Sigmoid colon (tissue), 4 donors: ENCODE measurements at regions not wholly inside any gene's neighbourhood (a gene's known extent, or its start where the extent isn't known, plus 50 kb on each side); places are given as distances from the start of the nearest gene placed in this dataset.

ENCODE experiments used
- EP300 ChIP-seq, 4 donors: sonication (generic); formaldehyde crosslinking; IDR thresholded peaks; one replicate each; pipeline ENCODE4 v1.6.1; 2017; ENCODE audit warnings: antibody characterized with exemption in 4 of 4
- POLR2AphosphoS5 ChIP-seq, 4 donors: sonication (generic); formaldehyde crosslinking; IDR thresholded peaks; one replicate each; pipeline ENCODE4 v1.6.1; 2017; ENCODE audit warnings: antibody characterized with exemption in 4 of 4
- TF ChIP-seq, protein P1 (sequence below), 4 experiments: fragments of 450-650 bp in 3 of 4; fragments of 200-600 bp in 1 of 4; IDR thresholded peaks; one replicate each; pipeline ENCODE4 v1.5.1; 2016 to 2019; ENCODE audit warnings: antibody characterized with exemption in 4 of 4, mild to moderate bottlenecking in 3 of 4, moderate library complexity in 2 of 4

DNA sequence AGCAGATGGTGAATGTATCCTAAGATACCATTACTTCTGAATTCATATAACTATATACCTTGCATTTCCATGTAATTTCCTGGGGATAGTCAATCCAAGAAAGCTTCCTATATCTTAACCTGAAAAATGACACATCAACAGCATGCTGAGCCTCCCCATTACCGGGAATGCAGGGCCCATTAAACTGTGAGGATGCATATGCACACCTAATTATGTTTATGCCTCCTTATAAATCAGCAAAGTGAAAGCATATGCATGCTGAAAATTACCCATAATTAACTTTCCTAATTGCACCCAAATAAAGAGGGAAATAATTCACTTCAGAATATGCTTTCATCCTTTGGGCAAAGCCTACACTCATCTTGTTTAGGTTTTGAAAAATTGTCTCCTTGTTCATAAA lies 663.0 kb downstream of the KCNA4 start:
- TF ChIP-seq, protein P1, sequence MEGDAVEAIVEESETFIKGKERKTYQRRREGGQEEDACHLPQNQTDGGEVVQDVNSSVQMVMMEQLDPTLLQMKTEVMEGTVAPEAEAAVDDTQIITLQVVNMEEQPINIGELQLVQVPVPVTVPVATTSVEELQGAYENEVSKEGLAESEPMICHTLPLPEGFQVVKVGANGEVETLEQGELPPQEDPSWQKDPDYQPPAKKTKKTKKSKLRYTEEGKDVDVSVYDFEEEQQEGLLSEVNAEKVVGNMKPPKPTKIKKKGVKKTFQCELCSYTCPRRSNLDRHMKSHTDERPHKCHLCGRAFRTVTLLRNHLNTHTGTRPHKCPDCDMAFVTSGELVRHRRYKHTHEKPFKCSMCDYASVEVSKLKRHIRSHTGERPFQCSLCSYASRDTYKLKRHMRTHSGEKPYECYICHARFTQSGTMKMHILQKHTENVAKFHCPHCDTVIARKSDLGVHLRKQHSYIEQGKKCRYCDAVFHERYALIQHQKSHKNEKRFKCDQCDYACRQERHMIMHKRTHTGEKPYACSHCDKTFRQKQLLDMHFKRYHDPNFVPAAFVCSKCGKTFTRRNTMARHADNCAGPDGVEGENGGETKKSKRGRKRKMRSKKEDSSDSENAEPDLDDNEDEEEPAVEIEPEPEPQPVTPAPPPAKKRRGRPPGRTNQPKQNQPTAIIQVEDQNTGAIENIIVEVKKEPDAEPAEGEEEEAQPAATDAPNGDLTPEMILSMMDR (IDR thresholded peaks at IDR 0.05): no peak
- TF ChIP-seq EP300 (IDR thresholded peaks at IDR 0.05): no peak
- TF ChIP-seq POLR2AphosphoS5 (IDR thresholded peaks at IDR 0.05): no peak
